OCI-LY7 (cell line): ENCODE measurements at regions not wholly inside any gene's neighbourhood (a gene's known extent, or its start where the extent isn't known, plus 50 kb on each side); places are given as distances from the start of the nearest gene placed in this dataset.

Source experiments
- BruUV-seq: library from RNA; stranded (reverse); fragments of 400-500 nt; replicated peaks from 2 replicates; lab custom pipeline; 2021; lab: Mats Ljungman, UMichigan
- CTCF ChIA-PET: fragments of 300-600 bp; sonication (Branson Sonifier 250); formaldehyde crosslinking; loops from one replicate; lab custom pipeline; 2022; ENCODE audit warnings: antibody characterized with exemption; ENCODE audit not compliant: unreplicated experiment; lab: Charles Lee
- POLR2A ChIA-PET: fragments of 300-600 bp; sonication (Branson Sonifier 250); formaldehyde crosslinking; loops from one replicate; lab custom pipeline; 2022; ENCODE audit warnings: antibody characterized with exemption; lab: Charles Lee
- DNase-seq: peaks from one replicate; pipeline ENCODE4 v3.0.0-alpha.2; 2015; ENCODE audit warnings: low spot score
- H2AFZ ChIP-seq: fragments of 200-600 bp; sonication (generic), shearing (Covaris generic); 2 replicates; pipeline ENCODE4 v1.6.1; 2014; ENCODE audit warnings: mild to moderate bottlenecking, antibody characterized with exemption, low read length, moderate library complexity
- H3K27ac ChIP-seq: fragments of 200-600 bp; sonication (generic); 2 replicates; pipeline ENCODE4 v1.5.1; 2014; ENCODE audit warnings: mixed run types, low read depth, mild to moderate bottlenecking, moderate library complexity, low read length, inconsistent platforms; ENCODE audit not compliant: poor library complexity, severe bottlenecking
- H3K36me3 ChIP-seq: fragments of 200-600 bp; sonication (generic); 2 replicates; pipeline ENCODE4 v1.6.1; 2014; ENCODE audit warnings: mild to moderate bottlenecking, antibody characterized with exemption, low read length, moderate library complexity, mixed read lengths; ENCODE audit not compliant: insufficient read depth
- H3K4me1 ChIP-seq: fragments of 200-600 bp; sonication (generic); 2 replicates; pipeline ENCODE4 v1.5.1; 2014; ENCODE audit warnings: mild to moderate bottlenecking, low read length; ENCODE audit not compliant: insufficient read depth, poor library complexity, severe bottlenecking
- H3K4me2 ChIP-seq: fragments of 200-600 bp; sonication (generic); 2 replicates; pipeline ENCODE4 v1.6.1; 2014; ENCODE audit warnings: mild to moderate bottlenecking, low read length
- H3K4me3 ChIP-seq: fragments of 200-600 bp; sonication (generic); 2 replicates; pipeline ENCODE4 v1.5.1; 2014; ENCODE audit warnings: mild to moderate bottlenecking, low read depth, low read length; ENCODE audit not compliant: poor library complexity, severe bottlenecking
- H3K79me2 ChIP-seq: fragments of 200-600 bp; sonication (generic); 2 replicates; pipeline ENCODE4 v1.6.1; 2016; ENCODE audit warnings: low read depth, mild to moderate bottlenecking, low read length, moderate library complexity, mixed read lengths; ENCODE audit not compliant: insufficient read depth
- H3K9me2 ChIP-seq: fragments of 200-600 bp; sonication (generic); 2 replicates; pipeline ENCODE4 v1.6.1; 2016; ENCODE audit warnings: mild to moderate bottlenecking, low read length, mixed read lengths; ENCODE audit not compliant: insufficient read depth
- H3K9me3 ChIP-seq: fragments of 200-600 bp; sonication (generic); 2 replicates; pipeline ENCODE4 v1.6.1; 2014; ENCODE audit warnings: mild to moderate bottlenecking, mixed run types, low read length, mixed read lengths
- H4K20me1 ChIP-seq: fragments of 200-600 bp; sonication (generic); 2 replicates; pipeline ENCODE4 v1.6.1; 2014; ENCODE audit warnings: mild to moderate bottlenecking, antibody characterized with exemption, low read length, moderate library complexity, mixed read lengths; ENCODE audit not compliant: insufficient read depth
- EZH2phosphoT487 ChIP-seq: fragments of 200-600 bp; sonication (generic); IDR thresholded peaks from 2 replicates; pipeline ENCODE4 v1.6.1; 2018; ENCODE audit warnings: low read depth, borderline replicate concordance, mild to moderate bottlenecking, mixed run types, antibody characterized with exemption, low read length, moderate library complexity, mixed read lengths
- intact Hi-C: fragments of 100-400 bp; cut with micrococcal nuclease; formaldehyde crosslinking; loops from one replicate; pipeline ENCODE4 v1.10.0; 2022; ENCODE audit not compliant: unreplicated experiment
- TF ChIP-seq, protein P1 (sequence below): fragments of 200-600 bp; sonication (generic); conservative IDR thresholded peaks from 2 replicates; pipeline ENCODE4 v1.5.1; 2014; ENCODE audit warnings: mild to moderate bottlenecking, antibody characterized with exemption, low read length, moderate library complexity, mixed read lengths

DNA sequence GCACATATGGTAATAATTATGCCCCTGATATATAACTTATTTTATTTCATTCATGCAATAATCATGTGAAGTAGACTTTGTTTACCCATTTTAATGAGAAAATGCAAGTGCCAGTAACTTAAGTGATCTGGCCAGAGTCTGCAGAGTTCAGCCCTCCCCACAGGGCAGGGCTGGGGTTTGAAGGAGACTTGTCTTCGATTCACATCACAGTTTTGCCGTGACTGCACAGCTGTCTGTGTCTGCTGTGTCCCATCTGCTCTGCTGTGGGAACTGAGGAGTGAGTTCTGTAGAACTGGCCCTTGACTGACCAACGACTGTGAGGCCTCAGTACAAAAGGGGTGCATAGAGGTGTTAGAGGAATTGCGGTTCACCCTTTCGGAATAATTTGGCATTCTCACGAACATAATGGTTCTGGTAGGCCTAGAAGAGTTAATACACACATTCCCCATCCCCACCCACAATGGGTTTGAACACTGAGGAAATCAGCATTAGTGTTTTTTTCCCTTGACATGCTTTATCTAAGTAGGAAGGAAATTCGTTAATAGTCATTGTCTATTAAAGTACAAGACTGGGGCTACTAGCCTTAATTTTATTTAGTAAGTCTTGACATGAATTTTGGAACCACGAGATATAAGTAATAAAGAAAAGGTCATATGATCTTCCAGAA lies 113.6 kb upstream of the MON1B start:
- TF ChIP-seq, protein P1, sequence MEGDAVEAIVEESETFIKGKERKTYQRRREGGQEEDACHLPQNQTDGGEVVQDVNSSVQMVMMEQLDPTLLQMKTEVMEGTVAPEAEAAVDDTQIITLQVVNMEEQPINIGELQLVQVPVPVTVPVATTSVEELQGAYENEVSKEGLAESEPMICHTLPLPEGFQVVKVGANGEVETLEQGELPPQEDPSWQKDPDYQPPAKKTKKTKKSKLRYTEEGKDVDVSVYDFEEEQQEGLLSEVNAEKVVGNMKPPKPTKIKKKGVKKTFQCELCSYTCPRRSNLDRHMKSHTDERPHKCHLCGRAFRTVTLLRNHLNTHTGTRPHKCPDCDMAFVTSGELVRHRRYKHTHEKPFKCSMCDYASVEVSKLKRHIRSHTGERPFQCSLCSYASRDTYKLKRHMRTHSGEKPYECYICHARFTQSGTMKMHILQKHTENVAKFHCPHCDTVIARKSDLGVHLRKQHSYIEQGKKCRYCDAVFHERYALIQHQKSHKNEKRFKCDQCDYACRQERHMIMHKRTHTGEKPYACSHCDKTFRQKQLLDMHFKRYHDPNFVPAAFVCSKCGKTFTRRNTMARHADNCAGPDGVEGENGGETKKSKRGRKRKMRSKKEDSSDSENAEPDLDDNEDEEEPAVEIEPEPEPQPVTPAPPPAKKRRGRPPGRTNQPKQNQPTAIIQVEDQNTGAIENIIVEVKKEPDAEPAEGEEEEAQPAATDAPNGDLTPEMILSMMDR = no peak
- no peak for TF ChIP-seq EZH2phosphoT487
- Histone ChIP-seq H3K27ac (no peak overlapping the region), H3K36me3 (no peaks in the 10 kb centered on the region), H2AFZ (no peak overlapping the region), H3K9me3 (no peaks in the 10 kb centered on the region), H3K4me2 (no peak overlapping the region), H3K79me2 (no peaks in the 10 kb centered on the region), H4K20me1 (no peaks in the 10 kb centered on the region), H3K9me2 (no peaks in the 10 kb centered on the region), H3K4me3 (no peak overlapping the region), H3K4me1 (no peaks in the 10 kb centered on the region)
- BruUV-seq = no TSS peak
- ChIA-PET CTCF (no interaction called here), POLR2A (interaction anchor here (0.7 to 1.0 kb wide), 3 partner anchors 9 to 217 kb away, joined by 3 read pairs; no protein-coding TSS in a partner anchor)
- intact Hi-C loops = no loop called here
- DNase-seq = no peak

DNA sequence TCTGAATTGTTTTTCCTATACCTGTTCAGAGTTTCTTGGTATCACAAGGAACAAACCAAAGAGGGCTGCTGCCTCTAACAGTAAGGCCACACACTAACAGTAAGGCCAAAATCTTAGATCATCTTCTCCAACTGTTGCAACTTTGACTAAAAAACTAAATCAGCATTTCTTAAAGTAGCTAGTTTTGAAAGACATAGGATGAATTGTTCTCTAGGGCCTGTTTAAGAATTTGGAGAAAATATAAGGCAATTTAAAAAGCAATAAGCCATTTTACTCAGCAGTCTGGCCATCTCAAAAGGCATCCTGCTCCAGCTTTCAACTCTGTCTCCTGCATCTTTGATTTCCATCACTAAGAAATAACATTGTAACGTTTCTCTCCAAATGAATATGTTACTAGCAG lies 105.0 kb upstream of the MON1B start:
- no peaks in the 10 kb centered on the region for H3K36me3 ChIP-seq
- H3K27ac ChIP-seq = no peak overlapping the region
- H3K9me2 ChIP-seq = no peaks in the 10 kb centered on the region
- H4K20me1 ChIP-seq = no peaks in the 10 kb centered on the region
- H3K4me2 ChIP-seq = no peak overlapping the region
- intact Hi-C loops = no loop called here
- H2AFZ ChIP-seq = no peak overlapping the region
- no peak overlapping the region for H3K4me3 ChIP-seq
- ChIA-PET CTCF (no interaction called here), POLR2A (interaction anchor here (0.6 to 0.7 kb wide), 2 partner anchors 10 to 29 kb away, joined by 3 read pairs; no protein-coding TSS in a partner anchor)
- no peaks in the 10 kb centered on the region for H3K9me3 ChIP-seq
- no peaks in the 10 kb centered on the region for H3K79me2 ChIP-seq
- no peaks in the 10 kb centered on the region for H3K4me1 ChIP-seq
- BruUV-seq = no TSS peak
- TF ChIP-seq, protein P1 = no peak
- no peak for TF ChIP-seq EZH2phosphoT487
- no peak for DNase-seq

DNA sequence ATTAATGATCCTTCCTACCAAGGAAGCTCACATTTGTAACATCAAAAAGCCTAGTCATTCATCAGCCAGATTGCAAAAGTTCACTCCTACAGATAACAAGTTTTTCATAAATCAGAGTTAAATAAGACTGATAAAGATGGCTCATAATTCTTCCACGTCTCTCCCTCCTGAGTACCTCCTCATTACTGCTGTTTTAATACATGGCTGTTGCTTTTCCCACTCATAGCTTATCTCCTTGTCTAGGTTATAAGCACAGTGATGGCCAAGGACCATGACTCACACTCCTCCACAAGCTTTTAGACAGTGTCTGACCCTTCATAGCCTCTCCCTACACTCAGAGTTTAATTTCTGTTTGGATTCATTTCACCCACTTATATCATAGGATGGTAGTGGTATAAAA lies 100.9 kb upstream of the MON1B start:
- no peaks in the 10 kb centered on the region for H3K9me2 ChIP-seq
- H3K4me1 ChIP-seq = no peaks in the 10 kb centered on the region
- ChIA-PET POLR2A (interaction anchor here (0.6 to 0.7 kb wide), 2 partner anchors 253 to 1250 kb away, joined by 3 to 5 read pairs; no protein-coding TSS in a partner anchor), CTCF (no interaction called here)
- no peak overlapping the region for H3K4me2 ChIP-seq
- H3K4me3 ChIP-seq = no peak overlapping the region
- no peak overlapping the region for H3K27ac ChIP-seq
- H3K79me2 ChIP-seq = no peaks in the 10 kb centered on the region
- H2AFZ ChIP-seq = no peak overlapping the region
- intact Hi-C loops = no loop called here
- no peak for DNase-seq
- H3K36me3 ChIP-seq = no peaks in the 10 kb centered on the region
- BruUV-seq = no TSS peak
- TF ChIP-seq, protein P1 = no peak
- TF ChIP-seq EZH2phosphoT487 = no peak
- H3K9me3 ChIP-seq = no peaks in the 10 kb centered on the region
- H4K20me1 ChIP-seq = no peaks in the 10 kb centered on the region
